PC-3 (cell line): ENCODE measurements at regions not wholly inside any gene's neighbourhood (a gene's known extent, or its start where the extent isn't known, plus 50 kb on each side); places are given as distances from the start of the nearest gene placed in this dataset.
A peak's percentile ranks its signal among the peaks of the same experiment; 100 is the strongest.

Experiments used
- CTCF ChIP-seq: fragments of 300-600 bp; sonication (generic); conservative IDR thresholded peaks from 2 replicates; pipeline ENCODE4 v1.5.1; 2017; ENCODE audit warnings: antibody characterized with exemption, low read depth, mild to moderate bottlenecking, low read length
- EZH2 ChIP-seq: fragments of 300-600 bp; sonication (generic); IDR thresholded peaks from one replicate; pipeline ENCODE4 v1.6.1; 2017; ENCODE audit warnings: antibody characterized with exemption, mild to moderate bottlenecking, low read length; ENCODE audit not compliant: unreplicated experiment

GRCh38 chr2:108182489-108182888 is 57.3 kb upstream of the SULT1C3 start:
- TF ChIP-seq EZH2 (no peak), CTCF (peak; percentile 69)
